VCaP (cell line): ENCODE measurements at regions not wholly inside any gene's neighbourhood (a gene's known extent, or its start where the extent isn't known, plus 50 kb on each side); places are given as distances from the start of the nearest gene placed in this dataset.
A peak's percentile ranks its signal among the peaks of the same experiment; 100 is the strongest.
"Not testable (repeated sequence)": the region's sequence is repeated elsewhere in the genome, so short reads cannot be mapped to it uniquely, and the experiment has no call there.

Experiments used
- H3K27ac ChIP-seq: fragments of 450-650 bp; 2 replicates; pipeline ENCODE4 v1.5.1; 2017
- CTCF ChIP-seq: fragments of 450-650 bp; conservative IDR thresholded peaks from 2 replicates; pipeline ENCODE4 v1.5.1; 2017; ENCODE audit warnings: mild to moderate bottlenecking, moderate library complexity

GRCh38 chr21:23119491-23119890 lies 2121.3 kb downstream of the NCAM2 start:
- no peak overlapping the region for H3K27ac ChIP-seq

GRCh38 chr21:23127973-23128372 lies 2129.8 kb downstream of the NCAM2 start:
- no peak overlapping the region for H3K27ac ChIP-seq
- peak; percentile 38; the same call in 1 of the 2 replicates for TF ChIP-seq CTCF

More at GRCh38 chr21:23119491-23119890, 2121.3 kb downstream of the NCAM2 start:
- TF ChIP-seq CTCF: no peak

- no peak for TF ChIP-seq CTCF
- no peak overlapping the region for H3K27ac ChIP-seq
Observed at GRCh38 chr21:23130308-23130707, 2132.1 kb downstream of the NCAM2 start.

- peak; percentile 93 for TF ChIP-seq CTCF
Observed at GRCh38 chr21:23131177-23131576, 2133.0 kb downstream of the NCAM2 start.

GRCh38 chr21:23138797-23139196 lies 2140.6 kb downstream of the NCAM2 start:
- TF ChIP-seq CTCF: no peak

More at GRCh38 chr21:23131177-23131576, 2133.0 kb downstream of the NCAM2 start:
- H3K27ac ChIP-seq: no peak overlapping the region

GRCh38 chr21:23152130-23152529 lies 2153.9 kb downstream of the NCAM2 start:
- peak; percentile 76 for TF ChIP-seq CTCF
- H3K27ac ChIP-seq: peak overlapping the region; percentile 31; the same call in 1 of the 2 replicates

More at GRCh38 chr21:23138797-23139196, 2140.6 kb downstream of the NCAM2 start:
- H3K27ac ChIP-seq: no peak overlapping the region

- not testable (repeated sequence) for H3K27ac ChIP-seq
Observed at GRCh38 chr21:23153842-23154241, 2155.6 kb downstream of the NCAM2 start.

- no peak for TF ChIP-seq CTCF
- H3K27ac ChIP-seq: no peak overlapping the region
Observed at GRCh38 chr21:23155281-23155680, 2157.1 kb downstream of the NCAM2 start.
